GM21528 (cell line): ENCODE measurements at regions not wholly inside any gene's neighbourhood (a gene's known extent, or its start where the extent isn't known, plus 50 kb on each side); places are given as distances from the start of the nearest gene placed in this dataset.

Experiments used
- ATAC-seq: cut with Tn5 transposase; IDR thresholded peaks from one replicate; pipeline ENCODE4 v1.9.1; 2021; ENCODE audit warnings: mild to moderate bottlenecking, moderate library complexity; ENCODE audit not compliant: unreplicated experiment, low FRiP score

DNA sequence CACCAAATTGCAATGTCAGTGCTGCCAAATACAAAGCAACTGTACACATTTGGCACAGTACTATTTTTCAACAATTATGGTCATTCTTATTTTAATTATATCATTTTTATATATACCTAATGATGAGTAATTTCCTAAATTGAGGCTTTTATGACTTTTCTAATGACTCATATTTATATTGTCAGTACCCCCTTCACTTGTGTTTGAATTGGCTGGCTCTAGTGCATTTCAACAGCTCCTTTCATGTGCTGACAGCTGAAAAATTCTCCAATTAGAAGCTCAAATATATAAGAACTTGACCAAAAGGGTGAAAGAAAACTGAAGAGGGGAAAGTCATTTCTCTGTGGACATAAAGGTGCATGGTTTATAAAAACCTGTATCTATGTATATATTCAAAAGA lies 263.3 kb downstream of the SLITRK1 start:
- ATAC-seq: no peak

DNA sequence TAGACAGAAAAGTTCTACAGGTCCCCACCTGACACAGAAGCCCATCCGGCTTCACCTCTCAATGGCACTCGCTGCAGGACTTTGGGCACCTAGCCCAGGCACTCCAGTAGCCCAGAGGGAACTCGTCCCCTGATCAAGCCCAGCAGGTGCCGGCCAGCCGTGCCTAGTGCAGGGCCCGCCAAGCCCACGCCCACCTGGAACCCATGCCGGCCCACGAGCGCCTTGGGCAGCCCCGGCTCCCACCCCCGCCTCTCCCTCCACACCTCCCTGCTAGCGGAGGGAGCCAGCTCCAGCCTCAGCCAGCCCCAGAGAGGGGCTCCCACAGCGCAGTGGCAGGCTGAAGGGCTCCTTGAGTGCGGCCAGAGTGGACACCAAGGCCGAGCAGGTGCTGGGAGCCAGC lies 268.8 kb downstream of the SLITRK1 start:
- ATAC-seq: no peak

DNA sequence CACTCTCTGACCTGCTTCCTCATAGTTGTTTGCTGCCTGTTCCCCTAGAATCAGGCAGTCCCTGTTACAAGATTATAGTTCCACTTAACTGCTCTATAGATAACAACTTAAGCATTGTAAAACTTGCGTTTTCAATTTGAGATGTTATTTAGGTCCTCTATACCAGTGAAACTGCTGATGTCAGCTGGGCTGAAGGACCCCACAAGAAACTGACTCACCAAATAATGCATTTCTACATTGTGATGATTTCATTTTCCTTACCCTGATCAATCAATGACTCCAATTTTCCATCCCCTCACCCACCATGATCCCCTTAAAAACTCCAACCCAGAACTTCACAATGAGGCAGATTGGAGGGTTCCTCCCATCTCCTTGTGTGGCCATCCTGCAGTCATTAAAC lies 280.7 kb downstream of the SLITRK1 start:
- ATAC-seq: no peak

DNA sequence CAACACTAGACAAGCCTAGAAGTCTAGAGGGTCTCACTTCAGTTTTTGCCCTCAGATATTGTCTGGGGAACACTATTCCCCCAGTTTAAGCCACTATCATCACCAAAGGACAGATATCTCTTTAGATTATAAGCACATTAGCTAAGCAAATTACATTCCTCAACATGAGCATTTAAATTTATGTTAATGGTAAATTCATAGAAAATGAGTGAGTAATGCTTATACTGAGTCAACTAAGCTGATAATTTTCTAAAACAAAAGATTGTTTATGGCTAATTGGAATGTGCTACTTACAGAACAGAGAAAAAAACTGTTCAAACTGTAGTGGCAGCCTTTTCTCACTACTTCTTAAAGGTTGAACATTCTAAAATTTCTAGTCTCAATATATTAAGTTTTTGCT lies 290.2 kb downstream of the SLITRK1 start:
- no peak for ATAC-seq

DNA sequence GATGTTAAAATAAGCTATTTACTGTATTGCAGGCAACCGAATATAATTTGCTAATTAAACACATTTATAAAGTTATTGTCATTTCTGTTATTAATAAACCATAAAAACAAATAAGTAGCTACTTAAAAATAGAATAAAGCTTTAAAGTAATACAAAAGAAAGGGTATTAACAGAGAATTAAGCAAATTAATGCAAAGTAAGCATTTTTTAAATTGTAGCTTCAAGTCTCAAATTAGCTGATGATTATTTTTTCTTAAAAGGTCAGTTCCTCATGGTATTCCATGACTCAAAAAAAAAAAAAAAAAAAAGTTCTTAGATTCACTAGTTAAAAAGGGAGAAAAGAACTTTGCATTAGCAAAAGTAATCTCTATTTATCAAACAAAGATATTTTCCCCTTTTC lies 292.5 kb downstream of the SLITRK1 start:
- ATAC-seq: no peak

DNA sequence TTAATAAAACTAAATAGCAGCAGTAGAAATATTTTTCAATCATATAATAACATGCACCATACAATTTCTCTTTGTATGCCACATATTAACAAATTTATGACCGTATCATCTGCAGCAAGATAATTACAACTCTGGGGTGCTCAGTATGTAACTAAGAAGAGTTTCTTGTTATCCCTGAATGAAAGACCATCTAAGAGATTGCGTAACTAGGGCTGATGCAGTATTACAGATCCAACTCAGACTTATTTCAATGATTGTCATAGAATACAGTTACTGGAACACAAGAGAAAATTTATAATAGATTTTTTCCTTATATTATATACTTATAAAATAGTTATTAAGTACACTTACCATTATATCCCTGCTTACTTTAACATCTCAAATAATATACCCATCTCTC lies 305.1 kb downstream of the SLITRK1 start:
- ATAC-seq: no peak

DNA sequence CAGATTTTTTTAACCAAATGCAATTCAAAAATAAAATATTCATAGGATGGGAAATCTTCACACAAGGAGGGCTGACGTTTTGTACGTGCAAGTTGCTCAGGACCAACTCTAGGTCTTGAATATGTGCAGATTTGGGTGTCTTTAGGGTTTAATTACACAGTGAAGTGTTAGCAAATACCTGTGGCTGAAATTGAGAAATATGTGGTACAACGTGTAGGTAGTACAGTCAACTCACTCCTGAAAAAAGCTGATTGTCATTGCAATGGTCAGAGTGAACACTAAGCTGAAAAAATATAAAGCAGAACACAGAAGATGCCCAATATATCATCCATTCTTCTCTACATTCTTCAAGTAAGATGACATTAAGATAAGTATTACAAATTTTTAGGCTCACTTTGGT lies 314.3 kb downstream of the SLITRK1 start:
- no peak for ATAC-seq

DNA sequence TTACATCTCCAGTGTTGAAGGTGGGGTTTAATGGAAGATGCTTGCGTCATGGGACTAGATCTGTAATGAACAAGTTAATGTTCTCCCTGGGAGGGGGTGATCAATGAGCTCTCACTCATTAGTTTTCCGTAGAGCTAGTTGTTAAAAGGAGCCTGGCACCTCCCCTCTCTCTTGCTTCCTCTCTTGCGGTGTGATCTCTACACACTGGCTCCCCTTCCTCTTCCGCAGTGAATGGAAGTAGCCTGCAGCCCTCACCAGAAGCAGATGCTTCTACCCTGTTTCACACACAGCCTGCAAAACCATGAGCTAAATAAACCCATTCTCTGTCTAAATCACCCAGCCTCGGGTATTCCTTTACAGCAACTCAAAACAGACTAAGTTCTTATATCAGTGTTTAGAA lies 318.8 kb downstream of the SLITRK1 start:
- no peak for ATAC-seq

DNA sequence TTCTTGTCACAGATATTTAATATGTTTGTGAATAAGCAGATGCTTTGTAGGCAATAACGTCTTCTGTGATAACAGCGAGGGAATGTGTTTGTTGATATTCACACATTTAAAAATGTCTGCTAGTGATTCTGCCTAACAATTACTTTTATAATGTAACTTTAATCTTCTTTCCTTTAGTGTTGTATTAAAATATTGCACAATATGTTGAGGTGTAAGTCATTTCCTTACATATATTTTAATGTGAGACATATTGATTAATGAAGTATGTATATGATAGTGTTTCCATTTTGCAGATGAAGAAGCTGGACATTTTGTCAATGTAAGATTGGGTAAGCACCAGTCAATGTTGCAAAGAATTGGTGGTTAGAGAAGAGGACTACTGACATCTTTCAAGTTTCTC lies 324.4 kb downstream of the SLITRK1 start:
- ATAC-seq: no peak

DNA sequence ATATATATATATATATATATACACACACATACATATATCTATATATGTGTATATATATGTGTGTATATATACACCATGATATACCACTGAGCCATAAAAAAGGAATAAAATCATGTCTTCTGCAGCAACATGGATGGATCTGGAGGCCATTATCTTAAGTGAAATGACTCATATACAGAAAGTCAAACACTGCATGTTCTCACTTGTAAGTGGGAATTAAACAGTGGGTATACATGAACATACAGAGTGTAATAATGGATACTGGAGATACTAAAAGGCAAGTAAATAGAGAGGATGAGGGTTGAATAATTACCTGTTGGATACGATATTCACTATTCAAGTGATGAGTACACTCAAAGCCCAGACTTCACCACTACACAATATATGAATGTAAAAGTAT lies 332.6 kb downstream of the SLITRK1 start:
- ATAC-seq: no peak

DNA sequence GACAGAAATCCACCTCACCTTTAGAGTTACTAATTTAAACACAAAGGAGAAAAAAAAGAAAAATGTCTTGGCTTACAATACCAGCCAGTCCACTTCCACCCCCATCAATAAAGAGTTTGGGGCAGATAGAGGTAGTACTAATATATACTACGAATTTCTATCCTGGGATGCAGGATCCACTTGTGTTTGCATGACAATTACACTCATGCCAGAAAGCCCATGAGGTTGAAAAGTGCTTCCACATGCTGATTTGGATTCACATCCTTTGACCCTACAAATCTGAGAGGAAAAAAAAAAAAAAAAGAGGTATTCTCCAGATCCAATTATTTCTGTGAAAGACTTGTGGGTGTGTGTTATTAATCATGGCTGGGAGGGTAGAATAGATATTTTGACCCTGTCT lies 335.2 kb downstream of the SLITRK1 start:
- ATAC-seq: no peak

DNA sequence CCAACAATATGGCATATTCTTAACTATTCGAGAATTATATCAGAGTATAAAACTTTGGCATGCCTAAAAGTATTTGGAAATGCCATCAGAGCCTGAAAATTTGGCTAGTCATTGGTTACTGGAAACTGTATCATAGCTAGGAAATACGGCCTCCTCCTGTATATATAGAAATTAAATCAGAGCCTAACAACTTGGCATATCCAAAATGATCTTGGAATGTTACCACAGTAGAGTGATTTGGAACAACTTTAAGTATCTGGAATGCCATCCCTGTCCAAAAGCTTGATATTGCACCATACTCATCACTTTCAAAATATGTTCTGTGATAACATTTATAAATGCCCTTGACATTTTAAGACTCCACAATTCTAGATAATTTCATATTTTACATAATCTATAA lies 335.8 kb downstream of the SLITRK1 start:
- no peak for ATAC-seq

DNA sequence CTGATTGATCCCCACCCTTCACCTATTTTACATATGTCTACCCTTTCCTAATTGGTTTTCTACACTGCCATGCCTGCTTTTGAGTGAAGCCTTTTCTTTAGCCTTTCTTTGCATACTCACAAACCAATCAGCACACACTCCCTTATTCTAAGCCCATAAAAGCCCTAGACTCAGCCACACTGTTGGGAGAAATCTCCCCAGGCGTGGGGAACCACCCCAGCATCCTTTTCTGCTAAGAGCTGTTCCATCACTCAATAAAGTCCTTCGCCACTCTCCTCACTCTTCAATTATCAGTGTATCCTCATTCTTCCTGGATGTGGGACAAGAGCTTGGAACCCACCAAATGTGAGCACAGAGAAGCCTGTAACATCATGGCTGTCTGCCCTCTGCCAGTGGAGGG lies 343.6 kb downstream of the SLITRK1 start:
- no peak for ATAC-seq

DNA sequence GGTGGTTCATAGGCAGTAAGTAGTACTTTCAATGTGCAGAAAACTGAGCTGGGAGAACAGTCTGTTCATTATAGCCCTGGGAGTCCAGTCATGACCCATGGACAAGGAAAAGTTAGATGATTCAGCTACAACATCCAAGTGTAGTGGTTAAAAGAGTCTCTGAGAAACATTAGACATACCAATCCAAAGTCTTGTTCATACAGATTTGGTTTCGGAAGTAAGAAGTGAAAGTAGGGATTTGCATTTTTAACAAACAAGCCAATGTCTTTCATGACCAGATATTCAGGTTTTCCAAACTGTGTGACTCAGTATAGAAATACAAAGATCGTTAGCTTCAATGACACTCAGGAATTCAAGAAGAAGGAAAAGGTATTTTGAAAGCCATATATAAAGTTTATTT lies 345.3 kb downstream of the SLITRK1 start:
- ATAC-seq: no peak

DNA sequence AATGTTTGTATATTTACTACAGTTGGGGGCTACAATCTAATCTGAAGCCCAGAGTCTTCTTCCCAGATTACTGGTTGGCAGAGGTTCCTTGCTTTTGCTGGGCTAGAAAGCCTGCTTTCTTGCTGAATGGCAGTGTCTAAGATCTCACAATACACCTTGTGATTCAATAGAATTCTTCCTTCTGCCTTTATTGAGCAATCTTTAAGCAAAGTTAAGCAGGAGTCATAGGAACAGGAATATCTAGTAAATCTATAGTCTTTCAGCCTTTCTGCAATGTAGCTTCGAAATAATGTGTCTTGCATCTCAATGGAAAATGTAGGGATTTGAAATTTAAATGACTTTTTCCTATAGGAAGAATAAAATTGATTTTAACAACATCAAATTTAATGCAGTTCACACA lies 346.1 kb downstream of the SLITRK1 start:
- ATAC-seq: no peak

DNA sequence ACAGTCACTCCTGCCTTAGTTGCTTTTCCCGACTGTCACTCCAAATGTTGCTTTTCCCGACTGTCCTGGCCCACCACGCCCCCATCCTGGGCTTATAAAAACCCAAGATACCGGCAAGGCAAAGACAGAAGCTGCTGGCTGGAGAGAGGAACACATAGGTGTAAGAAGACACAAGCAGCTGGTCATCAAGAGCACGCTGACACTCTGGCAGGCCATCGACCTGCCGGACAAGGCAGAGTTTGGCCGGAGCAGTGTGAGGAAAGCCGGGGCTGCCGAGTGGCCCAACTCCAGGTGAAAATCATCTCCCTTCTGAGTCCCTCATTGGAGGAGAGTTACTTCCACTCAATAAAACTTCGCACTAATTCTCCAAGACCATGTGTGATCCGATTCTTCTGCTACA lies 349.5 kb downstream of the SLITRK1 start:
- ATAC-seq: no peak

DNA sequence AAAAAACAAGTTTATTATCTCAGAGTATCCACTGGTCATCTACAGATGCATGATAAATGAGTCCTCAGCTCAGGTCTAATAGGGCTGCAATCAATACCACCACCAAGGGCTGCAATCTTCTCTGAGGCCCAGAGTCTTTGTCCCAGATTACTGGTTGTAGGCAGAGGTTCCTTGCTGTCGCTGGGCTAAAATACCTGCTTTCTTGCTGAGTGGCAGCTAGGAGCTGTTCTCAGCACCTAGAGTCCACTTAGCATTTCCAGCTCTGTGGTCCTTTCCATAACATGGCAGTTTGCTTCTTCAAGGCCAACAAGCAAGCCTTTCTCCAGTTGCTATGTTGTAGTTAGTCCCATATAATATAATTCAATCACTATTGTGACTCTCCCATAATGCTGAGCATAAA lies 351.3 kb downstream of the SLITRK1 start:
- ATAC-seq: no peak

DNA sequence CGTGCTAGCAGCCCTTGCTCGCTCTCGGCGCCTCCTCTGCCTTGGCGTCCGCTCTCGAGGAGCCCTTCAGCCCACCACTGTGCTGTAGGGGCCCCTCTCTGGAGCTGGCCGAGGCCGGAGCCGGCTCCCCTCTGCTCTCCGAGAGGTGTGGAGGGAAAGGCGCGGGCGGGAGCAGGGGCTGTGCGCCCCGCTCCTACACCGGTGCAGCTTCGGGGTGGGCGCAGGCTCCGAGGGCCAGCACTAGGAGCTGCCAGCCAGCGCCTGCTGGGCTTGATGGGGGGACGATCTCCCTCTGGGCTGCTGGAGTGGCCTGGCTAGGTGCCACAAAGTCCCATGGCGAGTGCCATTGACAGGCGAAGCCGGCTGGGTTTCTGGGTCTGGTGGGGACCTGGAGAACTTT lies 365.5 kb downstream of the SLITRK1 start:
- ATAC-seq: no peak

DNA sequence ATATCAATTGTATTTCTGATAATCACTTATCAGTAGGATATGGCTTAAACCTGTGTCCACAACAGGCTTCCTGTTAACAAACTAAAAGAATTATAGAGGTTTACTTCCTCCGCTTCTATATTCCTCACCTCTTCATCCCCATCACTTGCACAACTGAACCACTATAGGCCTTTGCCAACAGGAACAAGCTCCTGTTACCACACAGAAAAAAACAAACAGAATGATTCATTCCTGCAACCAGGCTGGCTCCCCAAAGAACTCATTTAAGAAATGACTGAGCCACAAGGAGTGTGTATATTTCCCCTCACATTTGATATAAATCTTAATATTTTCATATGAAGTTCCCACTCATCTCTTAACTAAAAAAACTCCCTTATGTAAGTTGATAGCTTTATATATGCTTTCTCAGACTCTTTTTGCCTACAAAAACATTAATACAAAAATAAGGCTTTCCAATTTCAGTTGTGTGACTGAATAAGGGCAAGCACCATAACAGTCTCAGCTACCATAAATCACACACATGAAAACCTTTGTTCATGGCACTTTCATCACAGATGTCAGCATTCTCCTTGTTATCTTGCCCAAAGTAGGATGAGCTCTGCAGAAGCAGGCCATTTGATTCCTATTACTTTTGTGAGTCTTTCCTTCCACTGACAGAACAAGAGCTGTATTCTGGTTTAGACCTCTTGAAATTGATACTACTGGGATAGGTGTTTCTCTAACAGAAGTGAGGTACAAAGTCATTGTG lies 366.8 kb downstream of the SLITRK1 start:
- no peak for ATAC-seq

DNA sequence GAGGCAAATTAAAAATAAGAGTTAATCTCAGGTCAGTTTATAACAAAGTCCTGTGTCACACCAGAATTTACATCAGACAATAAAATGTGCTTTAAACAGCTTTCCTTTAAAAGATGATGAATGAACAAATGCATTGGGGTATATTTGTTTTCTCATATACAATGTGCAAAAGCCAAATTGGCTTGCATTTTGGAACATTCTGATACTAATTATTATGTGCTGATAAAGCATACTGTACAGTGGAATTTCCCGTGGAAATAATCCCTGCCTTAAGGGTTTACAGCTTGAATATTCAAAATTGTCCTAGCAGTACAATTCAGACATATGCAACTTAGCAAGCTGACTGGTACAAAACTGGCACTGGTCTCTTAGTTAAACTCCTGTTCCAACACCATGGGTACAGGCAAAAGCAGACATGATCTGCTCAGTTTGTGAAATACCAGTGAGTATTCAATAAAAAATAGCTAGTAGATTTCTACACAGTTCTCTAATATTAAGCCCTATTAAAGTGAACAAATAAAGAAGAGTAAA lies 373.4 kb downstream of the SLITRK1 start:
- ATAC-seq: no peak

DNA sequence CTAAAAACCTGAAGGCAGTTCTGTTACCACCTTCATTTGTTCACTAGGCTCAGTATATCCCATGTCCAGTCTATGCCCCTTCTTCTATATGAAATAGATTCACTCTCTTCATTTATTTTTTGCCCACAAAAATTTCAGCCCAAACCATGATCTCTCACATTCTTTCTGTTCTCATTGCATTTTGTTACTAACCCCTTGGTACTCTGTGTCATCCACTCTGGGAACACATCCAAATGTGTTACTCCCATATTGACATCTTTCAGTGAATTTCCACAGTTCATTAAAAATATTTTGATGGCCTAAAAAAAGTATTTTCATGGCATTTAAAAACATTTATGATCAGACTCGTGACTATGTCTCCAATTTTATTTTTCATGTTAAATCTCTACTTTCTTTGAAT lies 378.9 kb downstream of the SLITRK1 start:
- ATAC-seq: no peak

DNA sequence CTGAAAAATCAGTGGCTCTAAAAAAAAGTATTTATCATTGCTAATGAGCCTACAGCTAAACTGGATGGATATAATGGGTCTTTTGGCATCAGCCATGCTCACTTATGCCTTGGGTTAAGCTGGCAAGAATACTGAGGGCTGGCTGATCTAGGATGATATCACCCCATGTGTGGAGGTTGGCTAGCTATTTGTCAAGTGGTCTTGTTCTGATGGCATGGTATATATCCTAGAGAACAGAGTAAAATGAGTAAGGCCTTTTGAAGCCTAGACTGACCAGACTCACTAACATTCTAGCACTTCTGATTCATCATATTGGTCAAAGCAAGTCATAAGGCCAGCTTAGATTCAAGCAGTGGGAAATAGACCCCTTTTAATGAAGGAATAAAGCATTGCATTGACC lies 383.0 kb downstream of the SLITRK1 start:
- ATAC-seq: no peak
